IMR-90 (cell line): ENCODE measurements at regions not wholly inside any gene's neighbourhood (a gene's known extent, or its start where the extent isn't known, plus 50 kb on each side); places are given as distances from the start of the nearest gene placed in this dataset.

Experiments used
- ATAC-seq: fragments of 200-7000 bp; cut with Tn5 transposase; 2 replicates; pipeline ENCODE4 v1.9.1; 2020; ENCODE audit warnings: low read depth, mild to moderate bottlenecking, moderate library complexity
- BruUV-seq: library from RNA; stranded (reverse); fragments of 400-500 nt; replicated peaks from 2 replicates; lab custom pipeline; 2021; lab: Mats Ljungman, UMichigan
- CTCF ChIA-PET: fragments of 300-600 bp; formaldehyde crosslinking; extraction: SDS; loops from one replicate; lab custom pipeline; 2021; ENCODE audit warnings: antibody characterized with exemption; lab: Yijun Ruan, JAX
- POLR2A ChIA-PET: fragments of 300-600 bp; sonication (Branson Sonifier 250); formaldehyde crosslinking; loops from one replicate; lab custom pipeline; 2022; ENCODE audit warnings: antibody characterized with exemption; ENCODE audit not compliant: unreplicated experiment; lab: Charles Lee
- DNase-seq: peaks from one replicate; pipeline ENCODE4 v3.0.0; 2013
- H2AFZ ChIP-seq: replicated peaks from 2 replicates; pipeline ENCODE3; 2013; ENCODE audit warnings: low read length, mild to moderate bottlenecking; ENCODE audit not compliant: poor library complexity
- H2AK5ac ChIP-seq: 2 replicates; pipeline ENCODE4 v1.6.1; 2013; ENCODE audit warnings: low read depth, low read length, inconsistent platforms
- H2AK9ac ChIP-seq: replicated peaks from 2 replicates; pipeline ENCODE3; 2013; ENCODE audit warnings: mild to moderate bottlenecking, low read depth, low read length, moderate library complexity; ENCODE audit not compliant: poor library complexity
- H2BK120ac ChIP-seq: 2 replicates; pipeline ENCODE4 v1.6.1; 2013; ENCODE audit warnings: low read depth, low read length, inconsistent platforms
- H2BK15ac ChIP-seq: 3 replicates; pipeline ENCODE4 v1.6.1; 2013; ENCODE audit warnings: low read depth, low read length, inconsistent platforms
- H2BK20ac ChIP-seq: 2 replicates; pipeline ENCODE4 v1.6.1; 2013; ENCODE audit warnings: low read depth, mild to moderate bottlenecking, inconsistent platforms, low read length, moderate library complexity
- H2BK5ac ChIP-seq: 2 replicates; pipeline ENCODE4 v1.6.1; 2013; ENCODE audit warnings: mild to moderate bottlenecking, low read depth, low read length, inconsistent platforms; ENCODE audit not compliant: poor library complexity, severe bottlenecking
- H3K14ac ChIP-seq: replicated peaks from 2 replicates; pipeline ENCODE4 v1.6.1; 2013; ENCODE audit warnings: low read depth, low read length, inconsistent platforms
- H3K18ac ChIP-seq: 2 replicates; pipeline ENCODE4 v1.6.1; 2013; ENCODE audit warnings: low read depth, low read length, control low read depth
- H3K23ac ChIP-seq: 2 replicates; pipeline ENCODE4 v1.6.1; 2013; ENCODE audit warnings: low read depth, low read length, inconsistent platforms
- H3K27ac ChIP-seq: 2 replicates; pipeline ENCODE4 v1.5.1; 2013; ENCODE audit warnings: mild to moderate bottlenecking, control low read depth, low read length; ENCODE audit not compliant: insufficient read depth
- H3K27me3 ChIP-seq: 2 replicates; pipeline ENCODE4 v1.6.1; 2013; ENCODE audit warnings: low read length; ENCODE audit not compliant: control insufficient read depth, insufficient read depth
- H3K36me3 ChIP-seq: 2 replicates; pipeline ENCODE4 v1.6.1; 2013; ENCODE audit warnings: low read length, mixed read lengths; ENCODE audit not compliant: control insufficient read depth, insufficient read depth
- H3K4ac ChIP-seq: 2 replicates; pipeline ENCODE4 v1.6.1; 2013; ENCODE audit warnings: low read depth, low read length, inconsistent platforms
- H3K4me1 ChIP-seq: 2 replicates; pipeline ENCODE4 v1.6.1; 2013; ENCODE audit warnings: low read length, mixed read lengths; ENCODE audit not compliant: control insufficient read depth, insufficient read depth
- H3K4me2 ChIP-seq: 2 replicates; pipeline ENCODE4 v1.6.1; 2013; ENCODE audit warnings: low read depth, mild to moderate bottlenecking, control low read depth, low read length, moderate library complexity
- H3K4me3 ChIP-seq: 2 replicates; pipeline ENCODE4 v1.5.1; 2013; ENCODE audit warnings: low read depth, mild to moderate bottlenecking, control low read depth, low read length, moderate library complexity; ENCODE audit not compliant: insufficient read depth
- H3K56ac ChIP-seq: 2 replicates; pipeline ENCODE4 v1.6.1; 2013; ENCODE audit warnings: low read length, inconsistent platforms; ENCODE audit not compliant: insufficient read depth; ENCODE audit errors: extremely low read depth
- H3K79me1 ChIP-seq, 2 experiments: 2 replicates each; pipeline ENCODE4 v1.6.1; 2013; ENCODE audit warnings: low read length in 2 of 2, inconsistent platforms in 1 of 2, low read depth in 1 of 2
- H3K9ac ChIP-seq: 2 replicates; pipeline ENCODE4 v1.6.1; 2013; ENCODE audit warnings: low read depth, low read length, control low read depth
- H3K9me1 ChIP-seq: 2 replicates; pipeline ENCODE4 v1.6.1; 2013; ENCODE audit warnings: low read length, inconsistent platforms; ENCODE audit not compliant: insufficient read depth
- H3K9me3 ChIP-seq: 2 replicates; pipeline ENCODE4 v1.6.1; 2013; ENCODE audit warnings: low read length; ENCODE audit not compliant: control insufficient read depth, insufficient read depth
- H4K20me1 ChIP-seq: 2 replicates; pipeline ENCODE4 v1.6.1; 2013; ENCODE audit warnings: low read length, inconsistent platforms; ENCODE audit not compliant: insufficient read depth
- H4K5ac ChIP-seq: 2 replicates; pipeline ENCODE4 v1.6.1; 2013; ENCODE audit warnings: mild to moderate bottlenecking, low read depth, low read length, control low read depth
- H4K8ac ChIP-seq, 2 experiments: 2 replicates each; pipeline ENCODE4 v1.6.1; 2013; ENCODE audit warnings: low read depth in 2 of 2, low read length in 2 of 2, control low read depth in 1 of 2, inconsistent platforms in 1 of 2
- H4K91ac ChIP-seq: 2 replicates; pipeline ENCODE4 v1.6.1; 2013; ENCODE audit warnings: low read depth, low read length, inconsistent platforms; ENCODE audit not compliant: insufficient read depth
- BHLHE40 ChIP-seq: fragments of 150-350 bp; IDR thresholded peaks from 2 replicates; pipeline ENCODE4 v1.6.1; 2016; ENCODE audit warnings: mild to moderate bottlenecking, low read depth, low read length
- CEBPB ChIP-seq: IDR thresholded peaks from 2 replicates; pipeline ENCODE4 v1.6.1; 2012; ENCODE audit warnings: low read depth, low read length, improper control_type of control experiment
- CHD1 ChIP-seq: IDR thresholded peaks from 2 replicates; pipeline ENCODE4 v1.6.1; 2012; ENCODE audit warnings: low read depth, low read length, improper control_type of control experiment
- FOS ChIP-seq: fragments of 150-350 bp; IDR thresholded peaks from 2 replicates; pipeline ENCODE4 v1.6.1; 2016; ENCODE audit warnings: low read depth, low read length
- MAFK ChIP-seq: IDR thresholded peaks from 2 replicates; pipeline ENCODE4 v1.6.1; 2012; ENCODE audit warnings: low read depth, low read length, improper control_type of control experiment
- MAZ ChIP-seq: IDR thresholded peaks from 2 replicates; pipeline ENCODE4 v1.6.1; 2012; ENCODE audit warnings: low read depth, mild to moderate bottlenecking, low read length, improper control_type of control experiment, moderate library complexity, borderline replicate concordance
- MXI1 ChIP-seq: IDR thresholded peaks from 2 replicates; pipeline ENCODE4 v1.6.1; 2012; ENCODE audit warnings: low read depth, mild to moderate bottlenecking, low read length, moderate library complexity, borderline replicate concordance
- NFE2L2 ChIP-seq: fragments of 150-350 bp; IDR thresholded peaks from 2 replicates; pipeline ENCODE4 v1.6.1; 2016; ENCODE audit warnings: low read depth, mild to moderate bottlenecking, low read length
- POLR2A ChIP-seq: IDR thresholded peaks from 2 replicates; pipeline ENCODE4 v1.6.1; 2012; ENCODE audit warnings: mild to moderate bottlenecking, low read depth, low read length
- RAD21 ChIP-seq: IDR thresholded peaks from 2 replicates; pipeline ENCODE4 v1.6.1; 2012; ENCODE audit warnings: low read length, improper control_type of control experiment
- RCOR1 ChIP-seq: IDR thresholded peaks from 2 replicates; pipeline ENCODE4 v1.6.1; 2012; ENCODE audit warnings: mild to moderate bottlenecking, low read length, improper control_type of control experiment; ENCODE audit not compliant: insufficient replicate concordance
- RFX5 ChIP-seq: IDR thresholded peaks from 2 replicates; pipeline ENCODE4 v1.8.0; 2012; ENCODE audit warnings: low read depth, mild to moderate bottlenecking, low read length, moderate library complexity
- SMC3 ChIP-seq: fragments of 150-350 bp; IDR thresholded peaks from 2 replicates; pipeline ENCODE4 v1.6.1; 2016; ENCODE audit warnings: low read depth, mild to moderate bottlenecking, antibody characterized with exemption, low read length, moderate library complexity
- whole genome bisulfite sequencing, 2 experiments: methylation state at CpG; one replicate each; pipeline versions ENCODE4 v1.1.5 to v1.1.7; 2013; ENCODE audit warnings: missing lambda C conversion rate in 2 of 2; ENCODE audit not compliant: insufficient read length in 1 of 2; ENCODE audit errors: extremely low coverage in 2 of 2; 5-methylcytosine and 5-hydroxymethylcytosine counted together
- dilution Hi-C: fragments of 300-500 bp; cut with HindIII; formaldehyde crosslinking; loops from one replicate; pipeline ENCODE4 v1.14.3; 2018; ENCODE audit warnings: low sequenced_read_pairs; ENCODE audit not compliant: unreplicated experiment
- in situ Hi-C: fragments of 300-500 bp; cut with MboI; formaldehyde crosslinking; loops from 3 replicates; pipeline ENCODE4 v1.14.3; 2019; ENCODE audit warnings: low sequenced_read_pairs, inconsistent platforms, mixed read lengths
- intact Hi-C: fragments of 100-400 bp; cut with micrococcal nuclease; formaldehyde crosslinking; loops from 2 replicates; pipeline ENCODE4 v1.10.0; 2022
- TF ChIP-seq, protein P1 (sequence below): conservative IDR thresholded peaks from 2 replicates; pipeline ENCODE4 v1.5.1; 2012; ENCODE audit warnings: mild to moderate bottlenecking, low read depth, low read length, improper control_type of control experiment
- TF ChIP-seq, protein P2 (sequence below): fragments of 150-350 bp; IDR thresholded peaks from 2 replicates; pipeline ENCODE4 v1.6.1; 2016; ENCODE audit warnings: low read depth, mild to moderate bottlenecking, low read length, moderate library complexity, borderline replicate concordance
- TF ChIP-seq, protein P3 (sequence below): fragments of 150-350 bp; IDR thresholded peaks from 2 replicates; pipeline ENCODE4 v1.6.1; 2017; ENCODE audit warnings: mild to moderate bottlenecking, antibody characterized with exemption, low read length, low read depth

DNA sequence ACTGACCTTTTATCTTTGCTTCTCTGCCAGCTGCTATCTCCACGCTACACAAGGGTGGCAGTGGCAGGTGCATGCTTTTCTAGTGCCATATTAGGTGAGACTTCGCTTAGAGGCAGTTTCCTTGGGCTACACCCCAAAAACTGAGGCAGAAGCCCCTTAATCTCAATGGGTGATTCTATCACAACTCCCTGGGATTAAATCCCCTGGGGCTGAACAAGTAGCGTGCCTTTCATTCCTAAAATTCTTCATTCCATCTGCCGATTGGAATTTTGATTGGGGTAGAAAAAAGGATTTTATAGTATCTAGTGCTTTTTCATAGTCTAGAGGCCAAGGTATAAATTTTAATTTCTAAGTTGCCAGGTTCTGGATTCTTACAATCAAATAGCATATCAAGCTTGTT, 1040.5 kb upstream of the ACVR2A start:
- H3K56ac ChIP-seq: no peak overlapping the region
- no peak overlapping the region for H2BK5ac ChIP-seq
- no peak overlapping the region for H3K9ac ChIP-seq
- no peak overlapping the region for H2BK15ac ChIP-seq
- BruUV-seq: no TSS peak
- no peak overlapping the region for H3K27ac ChIP-seq
- H3K79me1 ChIP-seq: no peaks in the 10 kb centered on the region
- H3K23ac ChIP-seq: no peak overlapping the region
- H4K20me1 ChIP-seq: no peaks in the 10 kb centered on the region
- ATAC-seq (no peak), DNase-seq (no peak)
- H3K18ac ChIP-seq: no peak overlapping the region
- no peak overlapping the region for H3K4me3 ChIP-seq
- no peak overlapping the region for H3K4me2 ChIP-seq
- H2BK120ac ChIP-seq: no peak overlapping the region
- H2AK5ac ChIP-seq: no peak overlapping the region
- no peaks in the 10 kb centered on the region for H3K36me3 ChIP-seq
- H4K91ac ChIP-seq: no peak overlapping the region
- no peak overlapping the region for H3K14ac ChIP-seq
- no peak overlapping the region for H2AK9ac ChIP-seq
- ChIA-PET POLR2A (no interaction called here), CTCF (no interaction called here)
- H3K9me1 ChIP-seq: no peaks in the 10 kb centered on the region
- TF ChIP-seq, protein P1, sequence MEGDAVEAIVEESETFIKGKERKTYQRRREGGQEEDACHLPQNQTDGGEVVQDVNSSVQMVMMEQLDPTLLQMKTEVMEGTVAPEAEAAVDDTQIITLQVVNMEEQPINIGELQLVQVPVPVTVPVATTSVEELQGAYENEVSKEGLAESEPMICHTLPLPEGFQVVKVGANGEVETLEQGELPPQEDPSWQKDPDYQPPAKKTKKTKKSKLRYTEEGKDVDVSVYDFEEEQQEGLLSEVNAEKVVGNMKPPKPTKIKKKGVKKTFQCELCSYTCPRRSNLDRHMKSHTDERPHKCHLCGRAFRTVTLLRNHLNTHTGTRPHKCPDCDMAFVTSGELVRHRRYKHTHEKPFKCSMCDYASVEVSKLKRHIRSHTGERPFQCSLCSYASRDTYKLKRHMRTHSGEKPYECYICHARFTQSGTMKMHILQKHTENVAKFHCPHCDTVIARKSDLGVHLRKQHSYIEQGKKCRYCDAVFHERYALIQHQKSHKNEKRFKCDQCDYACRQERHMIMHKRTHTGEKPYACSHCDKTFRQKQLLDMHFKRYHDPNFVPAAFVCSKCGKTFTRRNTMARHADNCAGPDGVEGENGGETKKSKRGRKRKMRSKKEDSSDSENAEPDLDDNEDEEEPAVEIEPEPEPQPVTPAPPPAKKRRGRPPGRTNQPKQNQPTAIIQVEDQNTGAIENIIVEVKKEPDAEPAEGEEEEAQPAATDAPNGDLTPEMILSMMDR: no peak
- TF ChIP-seq CEBPB: no peak
- no peak for TF ChIP-seq FOS
- no peak for TF ChIP-seq CHD1
- TF ChIP-seq RFX5: no peak
- TF ChIP-seq MAZ: no peak
- TF ChIP-seq RCOR1: no peak
- TF ChIP-seq, protein P2, sequence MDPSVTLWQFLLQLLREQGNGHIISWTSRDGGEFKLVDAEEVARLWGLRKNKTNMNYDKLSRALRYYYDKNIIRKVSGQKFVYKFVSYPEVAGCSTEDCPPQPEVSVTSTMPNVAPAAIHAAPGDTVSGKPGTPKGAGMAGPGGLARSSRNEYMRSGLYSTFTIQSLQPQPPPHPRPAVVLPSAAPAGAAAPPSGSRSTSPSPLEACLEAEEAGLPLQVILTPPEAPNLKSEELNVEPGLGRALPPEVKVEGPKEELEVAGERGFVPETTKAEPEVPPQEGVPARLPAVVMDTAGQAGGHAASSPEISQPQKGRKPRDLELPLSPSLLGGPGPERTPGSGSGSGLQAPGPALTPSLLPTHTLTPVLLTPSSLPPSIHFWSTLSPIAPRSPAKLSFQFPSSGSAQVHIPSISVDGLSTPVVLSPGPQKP: no peak
- TF ChIP-seq POLR2A: no peak
- no peak for TF ChIP-seq SMC3
- TF ChIP-seq BHLHE40: no peak
- TF ChIP-seq, protein P3, sequence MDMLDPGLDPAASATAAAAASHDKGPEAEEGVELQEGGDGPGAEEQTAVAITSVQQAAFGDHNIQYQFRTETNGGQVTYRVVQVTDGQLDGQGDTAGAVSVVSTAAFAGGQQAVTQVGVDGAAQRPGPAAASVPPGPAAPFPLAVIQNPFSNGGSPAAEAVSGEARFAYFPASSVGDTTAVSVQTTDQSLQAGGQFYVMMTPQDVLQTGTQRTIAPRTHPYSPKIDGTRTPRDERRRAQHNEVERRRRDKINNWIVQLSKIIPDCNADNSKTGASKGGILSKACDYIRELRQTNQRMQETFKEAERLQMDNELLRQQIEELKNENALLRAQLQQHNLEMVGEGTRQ: no peak
- TF ChIP-seq MAFK: no peak
- TF ChIP-seq MXI1: no peak
- TF ChIP-seq NFE2L2: no peak
- TF ChIP-seq RAD21: no peak
- intact Hi-C loops (no loop called here), dilution Hi-C loops (no loop called here), in situ Hi-C loops (no loop called here)
- no CpG with 5 or more reads among the region's 4 CpGs for WGBS, 2 experiments
- H3K4ac ChIP-seq: no peak overlapping the region
- no peaks in the 10 kb centered on the region for H3K27me3 ChIP-seq
- no peaks in the 10 kb centered on the region; the same call in 1 of the 2 replicates for H3K9me3 ChIP-seq
- no peak overlapping the region for H4K5ac ChIP-seq
- no peak overlapping the region for H2BK20ac ChIP-seq
- no peaks in the 10 kb centered on the region for H3K4me1 ChIP-seq
- H4K8ac ChIP-seq: no peak overlapping the region
- H2AFZ ChIP-seq: no peak overlapping the region
